ENCODE measurements at regions not wholly inside any gene's neighbourhood (a gene's known extent, or its start where the extent isn't known, plus 50 kb on each side); places are given as distances from the start of the nearest gene placed in this dataset.

- TF ChIP-seq HNF1A (IDR thresholded peaks at IDR 0.05; ENCODE audit: low read depth) (no peak), HNF1A (CRISPR knock-in tag; IDR thresholded peaks at IDR 0.05; ENCODE audit: borderline replicate concordance) (no peak), ARID5B (CRISPR knock-in tag; IDR thresholded peaks at IDR 0.05) (peak; percentile 61), BCL6 (CRISPR knock-in tag; IDR thresholded peaks at IDR 0.05) (no peak), IRF2 (CRISPR knock-in tag; IDR thresholded peaks at IDR 0.05) (peak; percentile 53; the same call in 1 of the 2 replicates), ZNF275 (CRISPR knock-in tag; IDR thresholded peaks at IDR 0.05; ENCODE audit: borderline replicate concordance) (no peak), MBD4 (IDR thresholded peaks at IDR 0.05; ENCODE audit: borderline replicate concordance, low read length) (no peak), CAMTA2 (CRISPR knock-in tag; IDR thresholded peaks at IDR 0.05; ENCODE audit: borderline replicate concordance) (no peak), ISL2 (CRISPR knock-in tag; IDR thresholded peaks at IDR 0.05) (no peak), THAP9 (CRISPR knock-in tag; IDR thresholded peaks at IDR 0.05; ENCODE audit: borderline replicate concordance) (no peak), SIN3B (IDR thresholded peaks at IDR 0.05; ENCODE audit: low read length) (no peak), ZFP62 (CRISPR knock-in tag; IDR thresholded peaks at IDR 0.05) (no peak), ZNF121 (CRISPR knock-in tag; IDR thresholded peaks at IDR 0.05) (no peak), KMT2A (CRISPR knock-in tag; IDR thresholded peaks at IDR 0.05) (no peak), KDM4B (CRISPR knock-in tag; IDR thresholded peaks at IDR 0.05) (no peak)
Observed at GRCh38 chr6:138590796-138591709, 91.8 kb upstream of the NHSL1 start (continued).
